SK-N-MC (cell line): ENCODE measurements at regions not wholly inside any gene's neighbourhood (a gene's known extent, or its start where the extent isn't known, plus 50 kb on each side); places are given as distances from the start of the nearest gene placed in this dataset.

Experiments
- DNase-seq: peaks from one replicate; pipeline ENCODE4 v3.0.0-alpha.2; 2011; ENCODE audit warnings: low read depth, low spot score
- H3K27ac ChIP-seq: fragments of 200-600 bp; sonication (generic); 2 replicates; pipeline ENCODE4 v1.5.1; 2016; ENCODE audit warnings: mixed run types
- H3K36me3 ChIP-seq: fragments of 200-600 bp; sonication (generic); 2 replicates; pipeline ENCODE4 v1.6.1; 2017; ENCODE audit warnings: antibody characterized with exemption, low read length, mixed read lengths; ENCODE audit not compliant: insufficient read depth
- H3K4me3 ChIP-seq: fragments of 200-600 bp; sonication (generic); 2 replicates; pipeline ENCODE4 v1.5.1; 2016
- H3K9ac ChIP-seq: fragments of 200-600 bp; sonication (generic); 2 replicates; pipeline ENCODE4 v1.8.0; 2017; ENCODE audit warnings: mixed run types, mixed read lengths; ENCODE audit not compliant: insufficient read length
- H3K9me3 ChIP-seq: fragments of 200-600 bp; sonication (generic); 2 replicates; pipeline ENCODE4 v1.6.1; 2017; ENCODE audit warnings: low read depth, mild to moderate bottlenecking, antibody characterized with exemption, low read length, moderate library complexity, mixed read lengths
- EZH2 ChIP-seq: fragments of 200-600 bp; sonication (generic); IDR thresholded peaks from one replicate; pipeline ENCODE4 v1.6.1; 2017; ENCODE audit warnings: antibody characterized with exemption
- FOXP2 ChIP-seq: optimal IDR thresholded peaks from 2 replicates; pipeline ENCODE3; 2011; ENCODE audit warnings: mild to moderate bottlenecking, moderate library complexity; ENCODE audit not compliant: insufficient read depth; ENCODE audit errors: extremely low read length, control extremely low read depth
- POLR2AphosphoS5 ChIP-seq: IDR thresholded peaks from 2 replicates; pipeline ENCODE4 v1.6.1; 2012; ENCODE audit warnings: mild to moderate bottlenecking, low read depth, low read length, borderline replicate concordance

DNA sequence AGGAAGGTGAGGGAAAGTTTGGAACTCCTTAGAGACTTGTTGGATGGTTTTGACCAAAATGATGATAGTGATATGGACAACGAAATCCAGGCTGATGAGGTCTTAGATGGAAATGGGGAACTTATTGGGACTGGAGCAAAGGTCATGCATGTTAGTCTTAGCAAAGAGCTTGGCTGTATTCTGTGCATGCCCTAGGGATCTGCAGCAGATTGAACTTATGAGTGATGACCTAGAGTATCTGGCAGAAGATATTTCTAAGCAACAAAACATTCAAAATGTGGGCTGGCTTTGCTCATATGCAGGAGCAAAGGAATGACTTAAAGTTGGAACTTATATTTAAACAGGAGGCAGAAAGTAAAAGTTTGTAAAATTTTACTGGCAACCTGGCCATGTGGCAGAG lies 489.3 kb upstream of the DIPK2B start:
- Histone ChIP-seq H3K27ac (no peak overlapping the region), H3K9me3 (no peaks in the 10 kb centered on the region), H3K4me3 (no peak overlapping the region), H3K9ac (no peak overlapping the region), H3K36me3 (no peaks in the 10 kb centered on the region)
- DNase-seq = no peak
- no peak for TF ChIP-seq EZH2
- TF ChIP-seq FOXP2 = no peak
- no peak for TF ChIP-seq POLR2AphosphoS5

- no peaks in the 10 kb centered on the region for H3K9me3 ChIP-seq
- H3K36me3 ChIP-seq = no peaks in the 10 kb centered on the region
- no peak overlapping the region for H3K9ac ChIP-seq
- DNase-seq = no peak
- TF ChIP-seq EZH2 (no peak), FOXP2 (no peak), POLR2AphosphoS5 (no peak)
- no peak overlapping the region for H3K27ac ChIP-seq
- no peak overlapping the region for H3K4me3 ChIP-seq
These were observed 483.2 kb upstream of the DIPK2B start for GRCh38 chrX:45683914-45684313.

DNA sequence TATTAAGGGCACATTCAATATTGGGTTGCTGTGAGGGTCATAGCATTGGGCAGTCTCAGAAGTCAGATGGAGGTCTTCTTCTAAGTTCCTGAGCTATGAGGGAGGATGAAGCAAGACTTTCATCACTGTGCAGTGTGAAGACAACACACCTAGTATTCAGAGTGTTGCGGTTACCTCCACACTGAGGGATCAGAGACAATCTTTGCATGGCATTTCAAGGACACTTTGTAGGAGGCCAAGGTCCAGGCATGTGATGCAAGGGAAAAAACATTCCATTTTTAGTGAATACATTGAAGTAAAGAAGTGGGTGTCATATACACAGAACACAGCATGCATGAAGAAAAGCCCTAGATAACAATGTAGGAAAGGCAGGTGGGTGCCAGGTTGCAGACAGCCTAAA lies 481.2 kb upstream of the DIPK2B start:
- TF ChIP-seq FOXP2 (no peak), POLR2AphosphoS5 (no peak), EZH2 (no peak)
- no peak overlapping the region for H3K9ac ChIP-seq

DNA sequence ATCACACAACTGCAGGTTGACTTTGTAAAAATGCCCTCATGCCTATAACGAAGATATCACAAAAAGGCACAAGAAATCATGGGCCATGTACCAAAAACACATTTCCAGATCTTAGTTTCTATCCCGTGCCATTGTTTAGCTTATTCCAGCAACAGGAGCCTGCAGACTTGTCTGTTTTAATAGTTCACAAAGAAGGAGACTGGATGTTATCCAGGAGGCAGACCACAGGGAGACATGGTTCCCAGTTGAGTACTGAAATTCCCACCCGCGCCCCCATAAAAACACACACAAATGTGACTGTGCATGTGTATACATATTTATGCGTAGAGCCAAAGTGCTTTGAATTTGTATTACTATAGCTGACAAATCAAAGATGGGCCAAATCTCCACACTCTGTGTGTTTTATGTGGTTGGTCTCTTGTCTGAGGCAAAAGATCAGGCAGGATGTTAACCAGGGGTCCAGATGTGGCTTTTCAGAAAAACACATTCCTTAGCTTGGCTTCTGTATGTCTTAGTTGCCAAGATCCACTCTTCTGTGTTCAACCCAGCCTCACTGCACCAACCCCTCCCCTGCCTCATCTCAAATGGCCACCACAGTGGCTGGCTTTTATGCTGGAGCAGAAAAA lies 469.2 kb upstream of the DIPK2B start:
- no peak overlapping the region for H3K27ac ChIP-seq

More for the DNA sequence above, 481.2 kb upstream of the DIPK2B start:
- H3K9me3 ChIP-seq = no peaks in the 10 kb centered on the region
- no peak for DNase-seq
- no peak overlapping the region for H3K4me3 ChIP-seq
- H3K36me3 ChIP-seq = no peaks in the 10 kb centered on the region
- H3K27ac ChIP-seq = no peak overlapping the region

DNA sequence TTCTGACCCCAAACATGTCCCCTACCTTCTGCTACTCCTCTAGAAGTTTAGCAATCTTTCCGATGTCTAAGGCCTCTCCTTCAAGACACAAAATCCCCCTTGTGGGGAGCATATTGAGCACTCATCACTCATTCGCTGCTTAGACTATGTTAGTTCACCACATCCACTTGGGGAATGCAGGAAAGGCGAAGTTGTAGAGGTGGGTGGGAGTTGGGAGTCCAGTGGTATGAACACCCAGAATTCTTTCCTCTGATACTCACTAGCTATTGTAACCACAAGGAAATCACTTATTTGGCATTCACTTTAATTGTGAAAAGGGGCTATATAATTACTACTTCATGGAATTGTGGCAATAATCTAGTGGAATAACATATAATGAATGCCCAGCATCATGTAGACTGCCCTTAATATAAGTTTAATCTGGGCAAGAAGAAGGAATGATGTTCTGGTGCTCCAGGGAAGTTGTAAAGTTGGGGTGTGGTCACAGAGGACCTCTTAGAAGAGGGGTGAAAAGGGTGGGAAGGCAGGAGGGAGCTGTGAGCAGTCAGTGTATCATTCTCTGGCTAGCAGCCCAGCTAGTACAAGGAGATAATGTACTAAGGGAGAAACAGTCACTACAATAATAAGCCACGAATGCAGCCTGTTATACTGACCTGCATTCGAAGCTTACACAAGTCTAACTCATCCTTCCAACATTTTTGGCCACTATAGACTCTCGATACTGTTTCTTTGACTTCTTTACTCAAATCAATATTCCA lies 468.2 kb upstream of the DIPK2B start:
- Histone ChIP-seq H3K9me3 (no peaks in the 10 kb centered on the region), H3K27ac (no peak overlapping the region)

More for the DNA sequence above, 469.2 kb upstream of the DIPK2B start:
- Histone ChIP-seq H3K9ac (no peak overlapping the region), H3K9me3 (no peaks in the 10 kb centered on the region), H3K4me3 (no peak overlapping the region), H3K36me3 (no peaks in the 10 kb centered on the region)
- DNase-seq = no peak
- TF ChIP-seq POLR2AphosphoS5 (no peak), FOXP2 (no peak), EZH2 (no peak)

GRCh38 chrX:45667666-45668065 lies 467.0 kb upstream of the DIPK2B start:
- DNase-seq = no peak
- Histone ChIP-seq H3K4me3 (no peak overlapping the region), H3K9me3 (no peaks in the 10 kb centered on the region), H3K36me3 (no peaks in the 10 kb centered on the region), H3K9ac (no peak overlapping the region), H3K27ac (no peak overlapping the region)
- TF ChIP-seq EZH2 = no peak
- no peak for TF ChIP-seq POLR2AphosphoS5
- TF ChIP-seq FOXP2 = no peak

More for the DNA sequence above, 468.2 kb upstream of the DIPK2B start:
- no peak overlapping the region for H3K9ac ChIP-seq
- no peaks in the 10 kb centered on the region for H3K36me3 ChIP-seq
- DNase-seq = no peak
- TF ChIP-seq POLR2AphosphoS5 = no peak
- no peak for TF ChIP-seq FOXP2
- no peak for TF ChIP-seq EZH2
- H3K4me3 ChIP-seq = no peak overlapping the region

DNA sequence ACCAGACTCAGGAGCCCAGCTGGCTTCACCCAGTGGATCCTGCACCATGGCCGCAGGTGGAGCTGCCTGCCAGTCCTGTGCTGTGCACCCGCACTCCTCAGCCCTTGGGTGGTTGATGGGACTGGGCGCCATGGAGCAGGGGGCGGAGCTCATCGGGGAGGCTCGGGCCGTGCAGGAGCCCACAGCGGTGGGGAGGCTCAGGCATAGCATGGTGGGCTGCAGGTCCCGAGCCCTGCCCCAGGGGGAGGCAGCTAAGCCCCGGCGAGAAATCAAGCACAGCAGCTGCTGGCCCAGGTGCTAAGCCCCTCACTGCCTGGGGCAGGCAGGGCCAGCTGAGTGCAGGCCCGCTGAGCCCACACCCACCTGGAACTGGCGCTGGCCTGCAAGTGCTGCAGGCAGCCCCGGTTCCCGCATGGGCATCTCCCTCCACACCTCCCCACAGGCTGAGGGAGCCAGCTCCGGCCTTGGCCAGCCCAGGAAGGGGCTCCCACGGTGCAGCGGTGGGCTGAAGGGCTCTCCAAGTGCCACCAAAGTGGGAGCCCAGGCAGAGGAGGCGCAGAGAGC lies 464.1 kb upstream of the DIPK2B start:
- Histone ChIP-seq H3K4me3 (no peak overlapping the region), H3K9ac (no peak overlapping the region), H3K36me3 (no peaks in the 10 kb centered on the region), H3K9me3 (no peaks in the 10 kb centered on the region), H3K27ac (no peak overlapping the region)
- DNase-seq = no peak
- no peak for TF ChIP-seq FOXP2
- TF ChIP-seq EZH2 = no peak
- no peak for TF ChIP-seq POLR2AphosphoS5

- H3K9ac ChIP-seq = no peak overlapping the region
- no peak for DNase-seq
- H3K36me3 ChIP-seq = no peaks in the 10 kb centered on the region
- no peaks in the 10 kb centered on the region for H3K9me3 ChIP-seq
- H3K4me3 ChIP-seq = no peak overlapping the region
- no peak overlapping the region for H3K27ac ChIP-seq
- TF ChIP-seq POLR2AphosphoS5 = no peak
- no peak for TF ChIP-seq FOXP2
- no peak for TF ChIP-seq EZH2
These were observed 459.8 kb upstream of the DIPK2B start for GRCh38 chrX:45660477-45660876.
